ENCODE measurements at regions not wholly inside any gene's neighbourhood (a gene's known extent, or its start where the extent isn't known, plus 50 kb on each side); places are given as distances from the start of the nearest gene placed in this dataset.

GRCh38 chr4:4687935-4688727 lies 146.3 kb upstream of the STX18 start:
- TF ChIP-seq EP300 (IDR thresholded peaks at IDR 0.05) = no peak
- TF ChIP-seq POLR2A (IDR thresholded peaks at IDR 0.05) = no peak

All from ovary (tissue), 1 donor.